ENCODE measurements at regions not wholly inside any gene's neighbourhood (a gene's known extent, or its start where the extent isn't known, plus 50 kb on each side); places are given as distances from the start of the nearest gene placed in this dataset.

GRCh38 chr4:167897116-167897515, 195.2 kb upstream of the ANXA10 start:
- TF ChIP-seq CTCF (IDR thresholded peaks at IDR 0.05; ENCODE audit: low read length) (no peak), EZH2 (IDR thresholded peaks at IDR 0.05; ENCODE audit: borderline replicate concordance, low read length) (no peak)
